OCI-LY7 (cell line): ENCODE measurements at regions not wholly inside any gene's neighbourhood (a gene's known extent, or its start where the extent isn't known, plus 50 kb on each side); places are given as distances from the start of the nearest gene placed in this dataset.

Source experiments
- BruUV-seq: library from RNA; stranded (reverse); fragments of 400-500 nt; replicated peaks from 2 replicates; lab custom pipeline; 2021; lab: Mats Ljungman, UMichigan
- CTCF ChIA-PET: fragments of 300-600 bp; sonication (Branson Sonifier 250); formaldehyde crosslinking; loops from one replicate; lab custom pipeline; 2022; ENCODE audit warnings: antibody characterized with exemption; ENCODE audit not compliant: unreplicated experiment; lab: Charles Lee
- POLR2A ChIA-PET: fragments of 300-600 bp; sonication (Branson Sonifier 250); formaldehyde crosslinking; loops from one replicate; lab custom pipeline; 2022; ENCODE audit warnings: antibody characterized with exemption; lab: Charles Lee
- DNase-seq: peaks from one replicate; pipeline ENCODE4 v3.0.0-alpha.2; 2015; ENCODE audit warnings: low spot score
- H2AFZ ChIP-seq: fragments of 200-600 bp; sonication (generic), shearing (Covaris generic); 2 replicates; pipeline ENCODE4 v1.6.1; 2014; ENCODE audit warnings: mild to moderate bottlenecking, antibody characterized with exemption, low read length, moderate library complexity
- H3K27ac ChIP-seq: fragments of 200-600 bp; sonication (generic); 2 replicates; pipeline ENCODE4 v1.5.1; 2014; ENCODE audit warnings: mixed run types, low read depth, mild to moderate bottlenecking, moderate library complexity, low read length, inconsistent platforms; ENCODE audit not compliant: poor library complexity, severe bottlenecking
- H3K36me3 ChIP-seq: fragments of 200-600 bp; sonication (generic); 2 replicates; pipeline ENCODE4 v1.6.1; 2014; ENCODE audit warnings: mild to moderate bottlenecking, antibody characterized with exemption, low read length, moderate library complexity, mixed read lengths; ENCODE audit not compliant: insufficient read depth
- H3K4me1 ChIP-seq: fragments of 200-600 bp; sonication (generic); 2 replicates; pipeline ENCODE4 v1.5.1; 2014; ENCODE audit warnings: mild to moderate bottlenecking, low read length; ENCODE audit not compliant: insufficient read depth, poor library complexity, severe bottlenecking
- H3K4me2 ChIP-seq: fragments of 200-600 bp; sonication (generic); 2 replicates; pipeline ENCODE4 v1.6.1; 2014; ENCODE audit warnings: mild to moderate bottlenecking, low read length
- H3K4me3 ChIP-seq: fragments of 200-600 bp; sonication (generic); 2 replicates; pipeline ENCODE4 v1.5.1; 2014; ENCODE audit warnings: mild to moderate bottlenecking, low read depth, low read length; ENCODE audit not compliant: poor library complexity, severe bottlenecking
- H3K79me2 ChIP-seq: fragments of 200-600 bp; sonication (generic); 2 replicates; pipeline ENCODE4 v1.6.1; 2016; ENCODE audit warnings: low read depth, mild to moderate bottlenecking, low read length, moderate library complexity, mixed read lengths; ENCODE audit not compliant: insufficient read depth
- H3K9me2 ChIP-seq: fragments of 200-600 bp; sonication (generic); 2 replicates; pipeline ENCODE4 v1.6.1; 2016; ENCODE audit warnings: mild to moderate bottlenecking, low read length, mixed read lengths; ENCODE audit not compliant: insufficient read depth
- H3K9me3 ChIP-seq: fragments of 200-600 bp; sonication (generic); 2 replicates; pipeline ENCODE4 v1.6.1; 2014; ENCODE audit warnings: mild to moderate bottlenecking, mixed run types, low read length, mixed read lengths
- H4K20me1 ChIP-seq: fragments of 200-600 bp; sonication (generic); 2 replicates; pipeline ENCODE4 v1.6.1; 2014; ENCODE audit warnings: mild to moderate bottlenecking, antibody characterized with exemption, low read length, moderate library complexity, mixed read lengths; ENCODE audit not compliant: insufficient read depth
- EZH2phosphoT487 ChIP-seq: fragments of 200-600 bp; sonication (generic); IDR thresholded peaks from 2 replicates; pipeline ENCODE4 v1.6.1; 2018; ENCODE audit warnings: low read depth, borderline replicate concordance, mild to moderate bottlenecking, mixed run types, antibody characterized with exemption, low read length, moderate library complexity, mixed read lengths
- intact Hi-C: fragments of 100-400 bp; cut with micrococcal nuclease; formaldehyde crosslinking; loops from one replicate; pipeline ENCODE4 v1.10.0; 2022; ENCODE audit not compliant: unreplicated experiment
- TF ChIP-seq, protein P1 (sequence below): fragments of 200-600 bp; sonication (generic); conservative IDR thresholded peaks from 2 replicates; pipeline ENCODE4 v1.5.1; 2014; ENCODE audit warnings: mild to moderate bottlenecking, antibody characterized with exemption, low read length, moderate library complexity, mixed read lengths

DNA sequence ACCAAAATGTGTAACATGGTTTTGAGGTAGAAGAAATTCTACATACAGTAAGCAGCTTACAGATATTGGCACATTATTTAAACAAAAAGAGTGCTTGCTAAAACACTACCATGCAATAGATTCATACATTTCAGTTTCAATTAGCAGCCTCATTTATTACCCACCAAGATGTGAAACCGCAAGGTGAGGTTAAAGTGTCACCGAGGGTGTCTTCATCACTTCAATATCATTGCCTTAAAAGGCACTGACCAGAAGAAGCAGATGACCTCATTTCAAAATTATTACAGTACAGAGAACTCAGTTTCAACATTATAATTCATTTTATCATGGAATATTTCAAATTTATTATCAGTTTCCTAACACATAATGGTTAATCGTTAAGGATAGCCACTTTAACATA, 302.2 kb downstream of the ISL1 start:
- Histone ChIP-seq H2AFZ (no peak overlapping the region), H3K36me3 (no peaks in the 10 kb centered on the region), H3K79me2 (no peaks in the 10 kb centered on the region), H4K20me1 (no peaks in the 10 kb centered on the region), H3K9me2 (no peaks in the 10 kb centered on the region), H3K4me3 (no peak overlapping the region), H3K4me2 (no peak overlapping the region), H3K9me3 (no peaks in the 10 kb centered on the region), H3K27ac (no peak overlapping the region), H3K4me1 (no peaks in the 10 kb centered on the region)
- CTCF ChIA-PET, result no interaction called here
- BruUV-seq, result no TSS peak
- TF ChIP-seq, protein P1, sequence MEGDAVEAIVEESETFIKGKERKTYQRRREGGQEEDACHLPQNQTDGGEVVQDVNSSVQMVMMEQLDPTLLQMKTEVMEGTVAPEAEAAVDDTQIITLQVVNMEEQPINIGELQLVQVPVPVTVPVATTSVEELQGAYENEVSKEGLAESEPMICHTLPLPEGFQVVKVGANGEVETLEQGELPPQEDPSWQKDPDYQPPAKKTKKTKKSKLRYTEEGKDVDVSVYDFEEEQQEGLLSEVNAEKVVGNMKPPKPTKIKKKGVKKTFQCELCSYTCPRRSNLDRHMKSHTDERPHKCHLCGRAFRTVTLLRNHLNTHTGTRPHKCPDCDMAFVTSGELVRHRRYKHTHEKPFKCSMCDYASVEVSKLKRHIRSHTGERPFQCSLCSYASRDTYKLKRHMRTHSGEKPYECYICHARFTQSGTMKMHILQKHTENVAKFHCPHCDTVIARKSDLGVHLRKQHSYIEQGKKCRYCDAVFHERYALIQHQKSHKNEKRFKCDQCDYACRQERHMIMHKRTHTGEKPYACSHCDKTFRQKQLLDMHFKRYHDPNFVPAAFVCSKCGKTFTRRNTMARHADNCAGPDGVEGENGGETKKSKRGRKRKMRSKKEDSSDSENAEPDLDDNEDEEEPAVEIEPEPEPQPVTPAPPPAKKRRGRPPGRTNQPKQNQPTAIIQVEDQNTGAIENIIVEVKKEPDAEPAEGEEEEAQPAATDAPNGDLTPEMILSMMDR, result no peak
- TF ChIP-seq EZH2phosphoT487, result no peak
- DNase-seq, result no peak
- intact Hi-C loops, result no loop called here
- POLR2A ChIA-PET, result no interaction called here

- TF ChIP-seq, protein P1, result no peak
- TF ChIP-seq EZH2phosphoT487, result no peak
- H3K4me3 ChIP-seq, result no peak overlapping the region
- POLR2A ChIA-PET, result interaction anchor here (0.6 kb wide), 1 partner anchor 293 kb away, joined by 4 read pairs; no protein-coding TSS in a partner anchor
- H3K4me1 ChIP-seq, result no peaks in the 10 kb centered on the region
- H3K79me2 ChIP-seq, result no peaks in the 10 kb centered on the region
- no TSS peak for BruUV-seq
- no peak overlapping the region for H3K4me2 ChIP-seq
- H3K27ac ChIP-seq, result no peak overlapping the region
- H2AFZ ChIP-seq, result no peak overlapping the region
- no peaks in the 10 kb centered on the region for H3K36me3 ChIP-seq
- no peaks in the 10 kb centered on the region for H4K20me1 ChIP-seq
- intact Hi-C loops, result no loop called here
- CTCF ChIA-PET, result no interaction called here
- no peak for DNase-seq
- H3K9me3 ChIP-seq, result no peaks in the 10 kb centered on the region
- H3K9me2 ChIP-seq, result no peaks in the 10 kb centered on the region
These were observed 303.4 kb downstream of the ISL1 start for GRCh38 chr5:51686622-51687021.

DNA sequence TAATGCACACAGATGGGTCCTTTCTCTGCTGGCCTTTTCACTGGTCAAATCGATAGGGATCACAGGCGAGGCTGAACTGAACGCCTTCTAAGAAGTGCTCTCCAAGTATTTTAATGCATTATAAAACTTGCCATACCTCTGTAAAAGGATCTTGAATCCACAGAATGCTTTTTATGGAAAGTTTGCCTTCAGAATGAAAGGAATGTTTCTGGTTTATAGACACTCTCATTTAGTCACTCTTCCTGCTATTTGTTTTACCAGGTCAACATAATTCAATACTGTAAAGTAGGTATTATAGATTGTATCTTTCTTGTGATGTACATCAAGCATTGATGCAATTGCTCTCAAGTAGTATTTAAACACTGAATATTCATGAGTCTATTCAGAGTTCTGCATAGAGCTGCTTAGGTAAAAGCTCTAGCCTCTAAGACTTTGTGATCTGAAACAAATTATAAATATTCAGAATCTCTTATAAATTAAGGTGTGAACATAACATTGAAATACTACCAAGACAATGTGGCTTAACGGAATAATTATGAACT, 308.4 kb downstream of the ISL1 start:
- no peak for DNase-seq
- Histone ChIP-seq H3K36me3 (no peaks in the 10 kb centered on the region), H2AFZ (no peak overlapping the region), H3K27ac (no peak overlapping the region), H3K9me2 (no peaks in the 10 kb centered on the region), H3K4me2 (no peak overlapping the region), H3K9me3 (peaks cover 4% of the 10 kb centered on the region; the same call in 1 of the 2 replicates), H3K79me2 (no peaks in the 10 kb centered on the region), H4K20me1 (no peaks in the 10 kb centered on the region), H3K4me1 (no peaks in the 10 kb centered on the region), H3K4me3 (no peak overlapping the region)
- no TSS peak for BruUV-seq
- ChIA-PET CTCF (no interaction called here), POLR2A (no interaction called here)
- no peak for TF ChIP-seq EZH2phosphoT487
- TF ChIP-seq, protein P1, result no peak
- intact Hi-C loops, result no loop called here
